Astrocyte of the spinal cord (primary cell): ENCODE measurements at regions not wholly inside any gene's neighbourhood (a gene's known extent, or its start where the extent isn't known, plus 50 kb on each side); places are given as distances from the start of the nearest gene placed in this dataset.

Experiments used
- DNase-seq: peaks from one replicate; pipeline ENCODE4 v3.0.0; 2011; ENCODE audit warnings: low read depth, low spot score
- H3K4me3 ChIP-seq: 2 replicates; pipeline ENCODE4 v1.5.1; 2011; ENCODE audit warnings: low read depth, mild to moderate bottlenecking, low read length, moderate library complexity
- in situ Hi-C: cut with HindIII; loops from 2 replicates; pipeline ENCODE4 v1.10.0; 2017; ENCODE audit warnings: low sequenced_read_pairs
- TF ChIP-seq, protein P1 (sequence below): IDR thresholded peaks from 2 replicates; pipeline ENCODE4 v1.5.1; 2012; ENCODE audit warnings: low read depth, mild to moderate bottlenecking, low read length, inconsistent platforms

DNA sequence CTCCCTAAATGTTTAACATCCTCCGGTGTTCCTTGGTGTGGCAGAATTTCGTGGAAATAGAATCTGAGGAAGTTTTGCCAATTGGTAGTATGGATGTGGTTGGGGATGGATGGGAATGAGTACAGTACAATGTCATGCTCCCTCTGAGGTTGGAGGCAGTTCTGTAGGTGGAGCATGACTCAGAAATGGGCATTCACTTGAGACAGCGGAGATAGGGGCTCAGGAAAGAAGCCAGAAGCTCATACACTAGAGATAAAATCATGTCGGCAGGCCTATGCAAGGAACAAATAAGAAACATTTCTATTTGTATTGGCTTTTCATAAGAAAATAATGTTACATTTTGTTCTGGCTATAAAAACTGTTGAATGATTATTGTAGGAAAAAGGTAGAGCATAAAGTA is 196.0 kb downstream of the URB2 start:
- H3K4me3 ChIP-seq: no peak overlapping the region
- TF ChIP-seq, protein P1, sequence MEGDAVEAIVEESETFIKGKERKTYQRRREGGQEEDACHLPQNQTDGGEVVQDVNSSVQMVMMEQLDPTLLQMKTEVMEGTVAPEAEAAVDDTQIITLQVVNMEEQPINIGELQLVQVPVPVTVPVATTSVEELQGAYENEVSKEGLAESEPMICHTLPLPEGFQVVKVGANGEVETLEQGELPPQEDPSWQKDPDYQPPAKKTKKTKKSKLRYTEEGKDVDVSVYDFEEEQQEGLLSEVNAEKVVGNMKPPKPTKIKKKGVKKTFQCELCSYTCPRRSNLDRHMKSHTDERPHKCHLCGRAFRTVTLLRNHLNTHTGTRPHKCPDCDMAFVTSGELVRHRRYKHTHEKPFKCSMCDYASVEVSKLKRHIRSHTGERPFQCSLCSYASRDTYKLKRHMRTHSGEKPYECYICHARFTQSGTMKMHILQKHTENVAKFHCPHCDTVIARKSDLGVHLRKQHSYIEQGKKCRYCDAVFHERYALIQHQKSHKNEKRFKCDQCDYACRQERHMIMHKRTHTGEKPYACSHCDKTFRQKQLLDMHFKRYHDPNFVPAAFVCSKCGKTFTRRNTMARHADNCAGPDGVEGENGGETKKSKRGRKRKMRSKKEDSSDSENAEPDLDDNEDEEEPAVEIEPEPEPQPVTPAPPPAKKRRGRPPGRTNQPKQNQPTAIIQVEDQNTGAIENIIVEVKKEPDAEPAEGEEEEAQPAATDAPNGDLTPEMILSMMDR: no peak
- no peak for DNase-seq
- in situ Hi-C loops: no loop called here

DNA sequence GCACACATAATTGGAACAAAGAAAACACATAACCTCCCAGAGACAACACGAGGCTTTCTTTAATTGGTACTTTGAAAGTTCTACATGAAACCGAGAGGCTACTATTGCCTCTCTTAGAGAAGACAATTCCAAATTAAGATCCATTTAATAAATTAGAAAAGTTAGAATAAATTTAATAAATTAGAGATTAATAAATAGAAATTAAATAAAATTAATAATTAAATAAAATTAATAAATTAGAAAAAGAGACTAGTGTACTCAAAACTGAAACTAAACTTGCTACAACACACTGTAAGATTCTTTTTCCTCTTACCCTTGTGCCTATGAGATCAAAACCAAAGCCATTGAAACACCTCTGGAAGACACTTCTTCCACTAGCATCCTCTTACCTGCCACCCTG is 199.0 kb downstream of the URB2 start:
- no peak overlapping the region for H3K4me3 ChIP-seq
- no peak for DNase-seq
- TF ChIP-seq, protein P1: no peak
- in situ Hi-C loops: no loop called here

- no peak overlapping the region for H3K4me3 ChIP-seq
- in situ Hi-C loops: no loop called here
- TF ChIP-seq, protein P1: no peak
- DNase-seq: no peak
These were observed 202.4 kb downstream of the URB2 start for GRCh38 chr1:229828461-229828860.

DNA sequence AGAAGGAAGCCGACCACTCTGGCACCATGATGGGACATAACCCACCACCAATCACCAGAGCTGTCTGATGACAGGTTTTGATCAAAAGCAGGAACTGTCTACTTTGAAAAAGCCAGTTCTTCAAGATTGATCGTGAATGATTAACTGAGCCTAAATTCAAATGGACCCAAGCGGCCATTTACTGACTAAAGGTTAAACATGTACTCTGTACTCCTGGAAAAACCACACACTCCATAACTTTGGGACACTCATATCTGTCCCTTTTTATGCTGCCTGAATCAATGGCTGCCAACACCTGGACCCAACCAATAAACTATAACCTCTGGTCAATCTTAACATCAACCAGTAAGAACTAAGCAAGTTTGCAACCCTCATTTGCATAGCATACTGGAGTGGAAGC is 206.6 kb downstream of the URB2 start:
- TF ChIP-seq, protein P1: no peak
- in situ Hi-C loops: no loop called here
- no peak overlapping the region for H3K4me3 ChIP-seq
- no peak for DNase-seq

DNA sequence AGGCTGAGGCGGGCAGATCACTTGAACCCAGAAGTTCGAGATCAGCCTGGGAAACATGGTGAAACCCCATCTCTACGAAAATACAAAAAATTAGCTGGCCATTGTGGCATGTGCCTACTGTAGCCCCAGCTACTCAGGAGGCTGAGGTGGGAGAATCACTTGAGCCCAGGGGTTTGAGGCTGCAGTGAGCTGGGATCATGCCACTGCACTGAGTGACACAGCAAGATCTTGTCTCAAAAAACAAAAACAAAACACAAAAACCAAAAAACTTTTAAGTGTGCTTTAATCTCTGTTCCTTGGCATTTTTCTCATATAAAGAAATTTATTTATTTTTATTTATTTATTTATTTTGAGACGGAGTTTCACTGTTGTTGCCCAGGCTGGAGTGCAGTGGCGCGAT is 208.2 kb downstream of the URB2 start:
- TF ChIP-seq, protein P1: no peak
- no peak for DNase-seq
- no peak overlapping the region for H3K4me3 ChIP-seq
- in situ Hi-C loops: no loop called here

DNA sequence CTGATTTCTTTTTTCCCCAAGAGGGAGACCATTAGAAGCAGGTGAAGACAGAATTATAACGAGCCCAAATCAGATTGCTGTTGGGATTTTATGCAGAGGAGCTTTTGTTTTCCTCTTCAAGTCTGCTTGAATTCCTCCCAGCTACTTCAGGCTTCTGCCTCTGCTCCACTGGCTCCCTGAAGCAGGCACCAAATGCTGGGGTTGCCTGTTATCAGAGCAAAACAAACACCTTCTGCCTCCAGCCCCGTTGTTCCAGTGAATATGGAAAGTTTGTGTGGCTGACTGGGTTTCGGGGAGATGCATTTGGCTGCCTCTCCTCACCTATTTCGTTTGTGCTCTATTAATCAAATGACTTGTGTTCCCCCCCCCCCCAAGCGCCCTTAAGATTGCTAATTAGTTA is 209.2 kb downstream of the URB2 start:
- no peak for DNase-seq
- in situ Hi-C loops: no loop called here
- TF ChIP-seq, protein P1: no peak
- H3K4me3 ChIP-seq: no peak overlapping the region

- H3K4me3 ChIP-seq: no peak overlapping the region
- DNase-seq: no peak
- TF ChIP-seq, protein P1: no peak
- in situ Hi-C loops: no loop called here
These were observed 210.3 kb downstream of the URB2 start for GRCh38 chr1:229836324-229836723.
